ENCODE measurements at regions not wholly inside any gene's neighbourhood (a gene's known extent, or its start where the extent isn't known, plus 50 kb on each side); places are given as distances from the start of the nearest gene placed in this dataset.

- no peak for TF ChIP-seq RFX5 (IDR thresholded peaks at IDR 0.05; ENCODE audit: borderline replicate concordance, low read depth, low read length)
- TF ChIP-seq CTCF (IDR thresholded peaks at IDR 0.05; ENCODE audit: control extremely low read depth in 1 of 3, insufficient read depth in 1 of 3, low read depth in 1 of 3, low read length in 3 of 3): no peak
- no peak for TF ChIP-seq POLR2A (IDR thresholded peaks at IDR 0.05; ENCODE audit: control extremely low read depth in 1 of 2, low read depth in 2 of 2, low read length in 2 of 2)
- TF ChIP-seq BCL11A (IDR thresholded peaks at IDR 0.05; ENCODE audit: low read depth in 2 of 2, low read length in 2 of 2): no peak
- no peak for TF ChIP-seq CEBPB (IDR thresholded peaks at IDR 0.05; ENCODE audit: low read depth, low read length)
- TF ChIP-seq EZH2 (IDR thresholded peaks at IDR 0.05; ENCODE audit: low read depth, low read length, severe bottlenecking): no peak
- no peak for TF ChIP-seq CBX8 (IDR thresholded peaks at IDR 0.05; ENCODE audit: borderline replicate concordance, low read depth, low read length)
- no peak for TF ChIP-seq SUZ12 (IDR thresholded peaks at IDR 0.05; ENCODE audit: low read length)
- TF ChIP-seq POLR2AphosphoS5 (IDR thresholded peaks at IDR 0.05; ENCODE audit: low read depth, low read length): no peak
- TF ChIP-seq TBP (IDR thresholded peaks at IDR 0.05; ENCODE audit: low read depth, low read length): no peak
- TF ChIP-seq SP1 (IDR thresholded peaks at IDR 0.05; ENCODE audit: low read depth, low read length): no peak
Observed at GRCh38 chr4:54392479-54392878, 163.4 kb downstream of the PDGFRA start.
